Transverse colon (tissue), 4 donors: ENCODE measurements at regions not wholly inside any gene's neighbourhood (a gene's known extent, or its start where the extent isn't known, plus 50 kb on each side); places are given as distances from the start of the nearest gene placed in this dataset.

Experiments used
- DNase-seq: peaks from one replicate; pipeline ENCODE4 v3.0.0-alpha.2; 2019
- H3K27ac ChIP-seq, 4 donors: fragments of 200-600 bp; sonication (generic); 2 replicates each; pipeline ENCODE4 v1.5.1; 2016 to 2018; ENCODE audit warnings: inconsistent platforms in 4 of 4
- H3K27me3 ChIP-seq: fragments of 200-600 bp; sonication (generic); 2 replicates; pipeline ENCODE4 v1.5.1; 2017; ENCODE audit warnings: inconsistent platforms
- H3K36me3 ChIP-seq, 4 donors: fragments of 200-600 bp; sonication (generic); 2 replicates each; pipeline ENCODE4 v1.5.1; 2017 to 2019; ENCODE audit warnings: inconsistent platforms in 4 of 4
- H3K4me1 ChIP-seq, 4 donors: fragments of 200-600 bp; sonication (generic); 2 replicates each; pipeline ENCODE4 v1.5.1; 2017 to 2020; ENCODE audit warnings: inconsistent platforms in 4 of 4
- H3K4me3 ChIP-seq, 4 donors: fragments of 200-600 bp; sonication (generic); 1 replicate in 1 of 4; 2 replicates in 3 of 4; pipeline versions ENCODE4 v1.5.1 to v1.6.1; 2017 to 2019; ENCODE audit warnings: inconsistent platforms in 4 of 4
- H3K9me3 ChIP-seq, 2 donors: fragments of 200-600 bp; sonication (generic); 2 replicates each; pipeline ENCODE4 v1.5.1; 2017 to 2019; ENCODE audit warnings: inconsistent platforms in 2 of 2
- CTCF ChIP-seq, 5 experiments: fragments of 200-600 bp in 3 of 5; fragments of 450-650 bp in 2 of 5; sonication (generic) in 3 of 5; IDR thresholded peaks; 1 replicate in 2 of 5; 2 replicates in 3 of 5; pipeline ENCODE4 v1.5.1; 2016 to 2017; ENCODE audit warnings: antibody characterized with exemption in 5 of 5, inconsistent platforms in 3 of 5, mild to moderate bottlenecking in 2 of 5, moderate library complexity in 1 of 5
- EP300 ChIP-seq: sonication (generic); formaldehyde crosslinking; IDR thresholded peaks from one replicate; pipeline ENCODE4 v1.6.1; 2017; ENCODE audit warnings: antibody characterized with exemption, low read depth
- POLR2A ChIP-seq: fragments of 450-650 bp; IDR thresholded peaks from one replicate; pipeline ENCODE4 v1.6.1; 2016; ENCODE audit warnings: antibody characterized with exemption, mild to moderate bottlenecking, moderate library complexity
- POLR2AphosphoS5 ChIP-seq, 3 donors: sonication (generic); formaldehyde crosslinking; IDR thresholded peaks; one replicate each; pipeline ENCODE4 v1.6.1; 2016; ENCODE audit warnings: antibody characterized with exemption in 3 of 3
- WGBS, 2 donors: methylation state at CpG; one replicate each; pipeline ENCODE4 v1.1.5; 2018; ENCODE audit warnings: low coverage in 1 of 2; 5-methylcytosine and 5-hydroxymethylcytosine counted together
- in situ Hi-C, 4 donors: fragments of 200-750 bp; cut with MboI; loops; one replicate each; pipeline versions ENCODE4 v1.15.0 to v1.15.1; 2017; ENCODE audit warnings: low sequenced_read_pairs in 3 of 4, low pct_ligation_motif_present in 1 of 4, low pct_unique_long_range_greater_than_20kb in 1 of 4
- intact Hi-C: fragments of 100-400 bp; cut with DNase I; formaldehyde crosslinking; loops from one replicate; pipeline ENCODE4 v1.15.1; 2023; ENCODE audit warnings: low total_unique reads

- no peak for DNase-seq
- Histone ChIP-seq H3K27ac (no peak overlapping the region), H3K9me3 (no peaks in the 10 kb centered on the region), H3K36me3 (no peaks in the 10 kb centered on the region), H3K27me3 (no peaks in the 10 kb centered on the region), H3K4me3 (no peak overlapping the region), H3K4me1 (no peaks in the 10 kb centered on the region)
- intact Hi-C loops, result no loop called here
- TF ChIP-seq POLR2A, result no peak
- in situ Hi-C loops, result no loop called here
- WGBS, 2 donors, result 69 to 100% methylated on average over 1 to 6 of the region's 6 CpGs
These were observed 323.7 kb downstream of the BRD1 start for GRCh38 chr22:49503896-49504521.

DNA sequence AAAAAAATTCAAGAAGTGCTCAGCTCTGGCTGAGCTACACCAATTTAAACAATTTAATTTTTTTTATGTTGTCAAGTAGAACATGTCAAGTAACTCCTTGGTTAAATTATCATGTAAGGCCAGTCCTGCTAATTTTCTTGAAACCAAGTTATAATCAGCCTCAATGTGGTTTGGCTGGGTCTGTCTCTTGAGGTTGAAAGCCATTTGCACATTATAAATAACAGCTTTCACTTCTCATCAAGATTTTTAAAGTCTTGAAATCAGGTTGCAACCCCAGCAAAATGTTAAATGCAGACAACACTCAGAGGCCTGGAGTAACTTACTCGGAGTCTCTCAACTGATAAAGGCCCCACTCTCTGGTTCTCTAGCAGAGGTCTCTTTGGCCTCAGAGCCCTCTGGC, 324.4 kb downstream of the BRD1 start:
- H3K4me3 ChIP-seq, result no peak overlapping the region
- in situ Hi-C loops (no loop called here), intact Hi-C loops (no loop called here)
- TF ChIP-seq EP300 (no peak), POLR2AphosphoS5 (IDR thresholded peaks at IDR 0.05) (no peak), CTCF (IDR thresholded peaks at IDR 0.05) (no peak), POLR2A (no peak)
- DNase-seq, result no peak
- H3K4me1 ChIP-seq, result no peaks in the 10 kb centered on the region
- no peak overlapping the region for H3K27ac ChIP-seq
- no peaks in the 10 kb centered on the region for H3K27me3 ChIP-seq
- no peaks in the 10 kb centered on the region for H3K9me3 ChIP-seq
- 60 to 83% methylated on average over 1 of the region's 1 CpG for WGBS, 2 donors
- no peaks in the 10 kb centered on the region for H3K36me3 ChIP-seq

- TF ChIP-seq EP300 (no peak), POLR2A (no peak), POLR2AphosphoS5 (IDR thresholded peaks at IDR 0.05) (no peak), CTCF (IDR thresholded peaks at IDR 0.05) (no peak)
- 78% methylated on average over 11 to 13 of the region's 13 CpGs for WGBS, 2 donors
These were observed 325.4 kb downstream of the BRD1 start for GRCh38 chr22:49502126-49502826.

GRCh38 chr22:49500942-49501395, 326.7 kb downstream of the BRD1 start:
- intact Hi-C loops, result no loop called here

More at GRCh38 chr22:49502126-49502826, 325.4 kb downstream of the BRD1 start:
- Histone ChIP-seq H3K4me3 (no peak overlapping the region), H3K4me1 (no peaks in the 10 kb centered on the region), H3K9me3 (no peaks in the 10 kb centered on the region), H3K27ac (no peak overlapping the region), H3K27me3 (no peaks in the 10 kb centered on the region), H3K36me3 (no peaks in the 10 kb centered on the region)
- DNase-seq, result no peak
- intact Hi-C loops, result no loop called here
- in situ Hi-C loops, result no loop called here

More at GRCh38 chr22:49500942-49501395, 326.7 kb downstream of the BRD1 start:
- WGBS, 2 donors, result 92 to 100% methylated on average over 2 of the region's 2 CpGs
- H3K27ac ChIP-seq, result no peak overlapping the region
- no peaks in the 10 kb centered on the region for H3K27me3 ChIP-seq
- H3K4me3 ChIP-seq, result no peak overlapping the region
- no peaks in the 10 kb centered on the region for H3K4me1 ChIP-seq
- no peak for DNase-seq
- no peaks in the 10 kb centered on the region for H3K9me3 ChIP-seq
- TF ChIP-seq CTCF (IDR thresholded peaks at IDR 0.05), result no peak
- no peak for TF ChIP-seq EP300
- no peak for TF ChIP-seq POLR2A
- no peak for TF ChIP-seq POLR2AphosphoS5 (IDR thresholded peaks at IDR 0.05)
- H3K36me3 ChIP-seq, result no peaks in the 10 kb centered on the region
- in situ Hi-C loops, result no loop called here
